ENCODE measurements at regions not wholly inside any gene's neighbourhood (a gene's known extent, or its start where the extent isn't known, plus 50 kb on each side); places are given as distances from the start of the nearest gene placed in this dataset.

GRCh38 chr7:67765481-67766175 lies 769.0 kb downstream of the TYW1 start:
- TF ChIP-seq CTCF (IDR thresholded peaks at IDR 0.05; ENCODE audit: borderline replicate concordance, extremely low read depth, low read length, poor library complexity, severe bottlenecking) (no peak), EZH2 (IDR thresholded peaks at IDR 0.05; ENCODE audit: borderline replicate concordance, low read depth, low read length, severe bottlenecking) (no peak)

Data from DND-41 (cell line).